Gastroesophageal sphincter (tissue), 4 donors: ENCODE measurements at regions not wholly inside any gene's neighbourhood (a gene's known extent, or its start where the extent isn't known, plus 50 kb on each side); places are given as distances from the start of the nearest gene placed in this dataset.

Experiments used
- ATAC-seq: fragments of 150-250 bp; one replicate; pipeline ENCODE4 v1.9.1; 2016; ENCODE audit warnings: mild to moderate bottlenecking, moderate library complexity
- H3K27ac ChIP-seq, 4 donors: fragments of 200-600 bp; sonication (generic) in 3 of 4; 1 replicate in 3 of 4; 2 replicates in 1 of 4; pipeline ENCODE4 v1.5.1; 2016 to 2019
- H3K27me3 ChIP-seq: fragments of 200-600 bp; sonication (generic); one replicate; pipeline ENCODE4 v1.5.1; 2019
- H3K36me3 ChIP-seq, 2 donors: fragments of 200-600 bp; sonication (generic); one replicate each; pipeline ENCODE4 v1.5.1; 2019; ENCODE audit warnings: control low read depth in 1 of 2
- H3K4me1 ChIP-seq, 3 donors: fragments of 200-600 bp; sonication (generic); 1 replicate in 2 of 3; 2 replicates in 1 of 3; pipeline ENCODE4 v1.5.1; 2016 to 2019; ENCODE audit warnings: control low read depth in 2 of 3
- H3K4me3 ChIP-seq, 2 donors: fragments of 200-600 bp; sonication (generic); one replicate each; pipeline ENCODE4 v1.5.1; 2019; ENCODE audit warnings: mild to moderate bottlenecking in 1 of 2, moderate library complexity in 1 of 2
- H3K9me3 ChIP-seq, 3 donors: fragments of 200-600 bp; sonication (generic); one replicate each; pipeline ENCODE4 v1.5.1; 2017 to 2019; ENCODE audit warnings: control low read depth in 2 of 3
- CTCF ChIP-seq, 4 experiments: fragments of 200-600 bp in 2 of 4; fragments of 450-650 bp in 2 of 4; sonication (generic) in 1 of 4; IDR thresholded peaks; one replicate each; pipeline ENCODE4 v1.5.1; 2017 to 2019; ENCODE audit warnings: antibody characterized with exemption in 4 of 4, mild to moderate bottlenecking in 2 of 4, moderate library complexity in 2 of 4
- EP300 ChIP-seq: sonication (generic); formaldehyde crosslinking; IDR thresholded peaks from one replicate; pipeline ENCODE4 v1.6.1; 2017; ENCODE audit warnings: antibody characterized with exemption, mild to moderate bottlenecking
- POLR2A ChIP-seq, 2 donors: fragments of 450-650 bp; IDR thresholded peaks; one replicate each; pipeline ENCODE4 v1.6.1; 2017; ENCODE audit warnings: antibody characterized with exemption in 2 of 2, mild to moderate bottlenecking in 2 of 2, moderate library complexity in 1 of 2
- POLR2AphosphoS5 ChIP-seq: sonication (generic); formaldehyde crosslinking; IDR thresholded peaks from one replicate; pipeline ENCODE4 v1.6.1; 2017; ENCODE audit warnings: antibody characterized with exemption
- WGBS, 2 donors: methylation state at CpG; one replicate each; pipeline ENCODE4 v1.1.5; 2018; ENCODE audit warnings: low coverage in 1 of 2; 5-methylcytosine and 5-hydroxymethylcytosine counted together

DNA sequence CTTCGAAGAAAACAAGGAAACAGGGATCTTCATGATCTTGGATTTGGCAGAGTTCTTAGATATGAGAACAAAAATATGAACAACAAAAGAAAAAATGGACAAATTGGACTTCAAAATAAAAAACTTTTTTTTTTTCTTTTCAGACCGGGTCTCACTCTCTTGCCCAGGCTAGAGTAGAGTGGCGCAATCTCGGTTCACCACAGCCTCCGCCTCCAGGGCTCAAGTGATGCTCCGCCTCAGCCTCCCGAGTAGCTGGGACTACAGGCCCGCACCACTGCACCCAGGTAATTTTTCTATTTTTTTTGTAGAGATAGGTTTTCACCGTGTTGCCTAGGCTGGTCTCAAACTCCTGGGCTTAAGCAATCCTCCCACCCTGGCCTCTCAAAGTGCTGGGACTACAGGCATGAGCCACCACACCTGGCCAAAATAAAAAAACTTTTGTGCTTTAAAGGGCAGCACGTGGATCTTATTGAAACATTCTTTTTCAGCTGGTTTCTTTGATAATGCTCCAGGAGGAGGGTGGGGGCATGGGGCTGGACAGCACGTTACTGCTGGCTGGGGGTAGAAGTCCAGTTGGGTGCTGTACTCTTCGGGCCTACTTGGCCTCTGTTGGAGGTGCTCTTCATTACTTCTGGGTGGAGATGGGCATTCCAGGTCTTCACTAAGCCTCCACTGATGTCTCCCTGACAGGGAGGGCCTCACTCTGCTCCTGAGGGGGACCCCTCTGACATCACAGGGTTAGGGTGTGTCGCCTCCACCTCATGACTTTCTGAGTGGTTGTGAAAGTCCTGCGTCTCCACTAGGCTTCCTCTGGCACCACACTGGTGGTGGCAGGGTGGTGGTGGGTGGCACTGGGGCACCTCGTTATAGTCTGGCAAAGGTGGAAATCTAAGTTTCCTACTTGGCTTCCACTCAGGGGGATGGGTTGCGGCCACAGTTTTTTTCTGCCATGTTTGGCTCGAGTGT, 150.5 kb upstream of the XPO1 start:
- Histone ChIP-seq H3K36me3 (no peaks in the 10 kb centered on the region), H3K4me1 (no peaks in the 10 kb centered on the region), H3K27me3 (no peaks in the 10 kb centered on the region), H3K9me3 (no peaks in the 10 kb centered on the region), H3K4me3 (no peak overlapping the region), H3K27ac (no peak overlapping the region)
- ATAC-seq = no peak
- TF ChIP-seq POLR2AphosphoS5 (no peak), CTCF (IDR thresholded peaks at IDR 0.05) (no peak), POLR2A (IDR thresholded peaks at IDR 0.05) (no peak), EP300 (no peak)
- 87 to 88% methylated on average over 7 to 16 of the region's 17 CpGs for WGBS, 2 donors

DNA sequence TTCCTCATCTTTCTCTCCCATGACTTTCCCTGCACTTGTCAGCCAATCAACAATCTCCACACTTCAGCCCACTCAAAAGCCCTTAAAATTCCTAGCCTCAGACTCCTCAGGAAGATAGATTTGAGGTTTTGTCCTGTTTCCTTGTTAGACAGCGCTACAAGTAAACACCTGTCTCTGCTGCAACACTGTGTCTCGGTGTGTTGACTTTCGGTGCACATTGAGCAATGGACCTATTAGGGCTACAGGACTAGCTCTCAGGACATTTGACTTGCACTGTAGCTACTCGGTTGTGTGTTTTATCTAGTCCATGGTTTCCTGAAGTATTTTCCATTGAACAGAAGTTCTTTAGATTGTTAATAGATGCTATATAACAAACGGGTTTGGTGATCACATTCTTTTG, 140.9 kb upstream of the XPO1 start:
- Histone ChIP-seq H3K36me3 (no peaks in the 10 kb centered on the region), H3K4me3 (no peak overlapping the region), H3K27me3 (peaks cover 5% of the 10 kb centered on the region), H3K4me1 (no peaks in the 10 kb centered on the region), H3K27ac (no peak overlapping the region), H3K9me3 (no peaks in the 10 kb centered on the region)
- 74 to 79% methylated on average over 2 to 5 of the region's 5 CpGs for WGBS, 2 donors
- TF ChIP-seq CTCF (IDR thresholded peaks at IDR 0.05) = no peak
- no peak for TF ChIP-seq POLR2A (IDR thresholded peaks at IDR 0.05)
- TF ChIP-seq EP300 = no peak
- no peak for TF ChIP-seq POLR2AphosphoS5
- no peak for ATAC-seq

DNA sequence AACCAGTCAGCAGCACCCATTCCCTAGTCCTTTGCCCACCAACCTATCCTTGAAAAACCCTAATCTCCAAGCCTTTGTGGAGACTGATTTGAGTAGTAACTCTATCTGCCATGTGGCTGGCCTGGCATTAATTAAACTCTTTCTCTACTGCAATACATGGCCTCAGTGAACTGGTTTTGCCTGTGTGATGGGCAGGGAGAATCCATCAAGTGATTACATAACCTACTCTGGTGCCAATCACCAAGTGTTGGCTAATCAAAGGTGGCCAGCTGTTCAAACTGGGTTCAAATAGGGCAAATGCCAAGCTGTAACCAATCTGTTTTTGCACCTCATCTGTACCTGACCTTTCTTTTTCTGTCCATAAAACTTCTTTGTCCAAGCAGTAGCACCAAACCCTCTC, 139.8 kb upstream of the XPO1 start:
- TF ChIP-seq CTCF (IDR thresholded peaks at IDR 0.05) (no peak), POLR2A (IDR thresholded peaks at IDR 0.05) (no peak), EP300 (no peak), POLR2AphosphoS5 (no peak)

GRCh38 chr2:61677306-61677705, 139.2 kb upstream of the XPO1 start:
- H3K9me3 ChIP-seq = no peaks in the 10 kb centered on the region
- no peak for ATAC-seq
- no peaks in the 10 kb centered on the region for H3K36me3 ChIP-seq
- WGBS, 2 donors = 100% methylated on average over 1 of the region's 1 CpG; no CpG with 5 or more reads in 1 of the 2 donors
- no peak overlapping the region for H3K4me3 ChIP-seq
- peaks cover under 1% of the 10 kb centered on the region for H3K27me3 ChIP-seq
- H3K4me1 ChIP-seq = peaks cover 0 to under 1% (median 0%) of the 10 kb centered on the region in 3 donors
- no peak overlapping the region for H3K27ac ChIP-seq
- TF ChIP-seq POLR2AphosphoS5 (no peak), EP300 (no peak), CTCF (IDR thresholded peaks at IDR 0.05) (no peak), POLR2A (IDR thresholded peaks at IDR 0.05) (no peak)

More for the DNA sequence above, 139.8 kb upstream of the XPO1 start:
- no peak for ATAC-seq
- Histone ChIP-seq H3K36me3 (no peaks in the 10 kb centered on the region), H3K27me3 (peaks cover 5% of the 10 kb centered on the region), H3K4me1 (no peaks in the 10 kb centered on the region), H3K4me3 (no peak overlapping the region), H3K27ac (no peak overlapping the region), H3K9me3 (no peaks in the 10 kb centered on the region)

DNA sequence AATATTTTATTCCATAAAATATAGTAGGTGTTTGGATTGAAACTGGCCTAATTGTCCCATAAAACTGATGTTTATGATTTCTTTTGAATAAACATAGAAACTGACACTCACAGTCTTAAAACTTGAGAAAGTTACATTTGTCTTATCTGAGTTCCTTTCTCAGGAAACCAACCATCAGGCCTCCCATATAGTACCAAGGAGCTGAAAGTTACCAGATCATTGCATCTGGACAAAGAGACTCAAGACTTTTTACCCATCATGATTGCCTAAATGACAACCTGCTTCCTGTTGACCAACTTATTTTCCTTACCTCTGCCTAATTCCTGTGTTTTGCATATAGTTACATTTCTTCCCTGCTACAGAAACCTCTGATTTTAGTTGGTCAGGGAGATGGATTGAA, 137.0 kb upstream of the XPO1 start:
- no peak for ATAC-seq
- Histone ChIP-seq H3K4me3 (no peak overlapping the region), H3K4me1 (peaks cover 7 to 20% (median 9%) of the 10 kb centered on the region in 3 donors), H3K27me3 (no peaks in the 10 kb centered on the region), H3K9me3 (no peaks in the 10 kb centered on the region), H3K27ac (no peak overlapping the region), H3K36me3 (no peaks in the 10 kb centered on the region)
- no peak for TF ChIP-seq POLR2A (IDR thresholded peaks at IDR 0.05)
- TF ChIP-seq CTCF (IDR thresholded peaks at IDR 0.05) = no peak
